HEK293T (cell line): ENCODE measurements at regions not wholly inside any gene's neighbourhood (a gene's known extent, or its start where the extent isn't known, plus 50 kb on each side); places are given as distances from the start of the nearest gene placed in this dataset.
"Not testable (repeated sequence)": the region's sequence is repeated elsewhere in the genome, so short reads cannot be mapped to it uniquely, and the experiment has no call there.

Experiments
- CTCF ChIA-PET: fragments of 350-600 bp; formaldehyde crosslinking; extraction: SDS; loops from one replicate; lab custom pipeline; 2021; ENCODE audit warnings: antibody characterized with exemption, inconsistent platforms; lab: Yijun Ruan, JAX
- POLR2A ChIA-PET: fragments of 350-600 bp; formaldehyde crosslinking; extraction: SDS; loops from one replicate; lab custom pipeline; 2020; ENCODE audit warnings: antibody characterized with exemption, inconsistent platforms; lab: Yijun Ruan, JAX
- DNase-seq: peaks from one replicate; pipeline ENCODE4 v3.0.0; 2012; ENCODE audit warnings: mixed read lengths; ENCODE audit errors: extremely low spot score
- ARNT ChIP-seq: fragments of 450-650 bp; IDR thresholded peaks from 2 replicates; pipeline ENCODE4 v1.6.1; 2017; ENCODE audit warnings: mild to moderate bottlenecking
- BHLHE40 ChIP-seq: fragments of 450-650 bp; IDR thresholded peaks from 2 replicates; pipeline ENCODE4 v1.6.1; 2016; ENCODE audit warnings: mild to moderate bottlenecking, moderate library complexity, borderline replicate concordance
- CTBP1 ChIP-seq: fragments of 450-650 bp; IDR thresholded peaks from 2 replicates; pipeline ENCODE4 v1.6.1; 2016; ENCODE audit warnings: borderline replicate concordance
- ELF4 ChIP-seq: fragments of 450-650 bp; IDR thresholded peaks from 2 replicates; pipeline ENCODE4 v1.6.1; 2017; ENCODE audit warnings: antibody characterized with exemption
- FOXA1 ChIP-seq: fragments of 450-650 bp; IDR thresholded peaks from 2 replicates; pipeline ENCODE4 v1.6.1; 2016; ENCODE audit warnings: mild to moderate bottlenecking
- FOXK2 ChIP-seq: fragments of 450-650 bp; IDR thresholded peaks from 2 replicates; pipeline ENCODE4 v1.6.1; 2016; ENCODE audit warnings: mild to moderate bottlenecking
- FOXM1 ChIP-seq: fragments of 450-650 bp; IDR thresholded peaks from 2 replicates; pipeline ENCODE4 v1.6.1; 2017; ENCODE audit warnings: mild to moderate bottlenecking, borderline replicate concordance
- HDGF ChIP-seq: fragments of 450-650 bp; IDR thresholded peaks from 2 replicates; pipeline ENCODE4 v1.6.1; 2017; ENCODE audit warnings: antibody characterized with exemption, borderline replicate concordance
- L3MBTL2 ChIP-seq: fragments of 450-650 bp; conservative IDR thresholded peaks from 2 replicates; pipeline ENCODE4 v1.6.1; 2016; ENCODE audit warnings: mild to moderate bottlenecking
- LEF1 ChIP-seq: fragments of 450-650 bp; IDR thresholded peaks from 2 replicates; pipeline ENCODE4 v1.6.1; 2017; ENCODE audit warnings: mild to moderate bottlenecking, borderline replicate concordance
- NFRKB ChIP-seq: fragments of 450-650 bp; IDR thresholded peaks from 2 replicates; pipeline ENCODE4 v1.6.1; 2016; ENCODE audit warnings: mild to moderate bottlenecking, moderate library complexity
- SP1 ChIP-seq: fragments of 450-650 bp; IDR thresholded peaks from 2 replicates; pipeline ENCODE4 v1.6.1; 2017
- SUZ12 ChIP-seq: fragments of 450-650 bp; IDR thresholded peaks from 2 replicates; pipeline ENCODE4 v1.6.1; 2016; ENCODE audit warnings: mild to moderate bottlenecking
- TARDBP ChIP-seq: fragments of 450-650 bp; IDR thresholded peaks from 2 replicates; pipeline ENCODE4 v1.6.1; 2016
- ZNF384 ChIP-seq: fragments of 450-650 bp; IDR thresholded peaks from 2 replicates; pipeline ENCODE4 v1.6.1; 2016
- TF ChIP-seq, protein P1 (sequence below): fragments of 450-650 bp; IDR thresholded peaks from 2 replicates; pipeline ENCODE4 v1.6.1; 2016

DNA sequence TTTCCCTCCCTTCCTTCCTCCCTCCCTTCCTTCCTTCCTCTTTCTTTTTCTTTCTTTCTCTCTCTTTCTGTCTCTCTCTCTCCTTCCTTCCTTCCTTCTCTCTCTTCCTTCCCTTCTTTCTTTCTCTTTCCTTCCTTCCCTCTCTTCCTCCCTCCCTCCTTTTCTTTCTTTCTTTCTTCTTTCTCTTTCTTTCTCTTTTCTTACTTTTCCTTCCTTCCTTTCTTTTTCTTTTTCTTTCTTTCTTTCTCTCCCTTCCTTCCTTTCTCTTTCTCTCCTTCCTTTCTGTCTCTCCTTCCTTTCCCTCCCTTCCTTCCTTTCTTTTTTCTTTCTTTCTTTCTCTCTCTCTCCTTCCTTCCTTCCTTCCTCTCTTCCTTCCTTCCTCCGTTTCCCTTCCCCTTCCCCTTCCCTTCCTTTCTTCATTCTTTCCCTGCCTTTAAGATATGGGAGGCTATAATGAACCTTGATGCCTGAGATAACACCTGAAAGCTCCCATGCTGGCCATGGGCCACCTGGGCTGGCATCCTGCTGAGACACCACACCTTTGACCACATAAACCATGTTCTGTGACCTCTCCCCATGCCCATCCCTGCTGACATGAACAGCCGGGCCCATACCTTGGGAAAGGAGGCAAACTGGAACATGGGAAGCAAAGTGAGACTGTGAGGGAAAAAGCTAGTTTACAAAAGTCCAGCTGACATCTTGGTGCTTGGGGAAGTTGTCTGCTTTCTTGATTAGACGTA, 197.8 kb upstream of the ZNF618 start:
- ChIA-PET CTCF (no interaction called here), POLR2A (interaction anchor here (0.9 kb wide), 1 partner anchor 403 kb away, joined by 4 read pairs; the partner anchor contains the start of genes CDC26 and PRPF4)
- no peak for DNase-seq
- TF ChIP-seq FOXM1 = no peak
- no peak for TF ChIP-seq BHLHE40
- no peak for TF ChIP-seq ARNT
- TF ChIP-seq FOXK2 = no peak
- TF ChIP-seq CTBP1 = no peak
- no peak for TF ChIP-seq SUZ12
- TF ChIP-seq, protein P1, sequence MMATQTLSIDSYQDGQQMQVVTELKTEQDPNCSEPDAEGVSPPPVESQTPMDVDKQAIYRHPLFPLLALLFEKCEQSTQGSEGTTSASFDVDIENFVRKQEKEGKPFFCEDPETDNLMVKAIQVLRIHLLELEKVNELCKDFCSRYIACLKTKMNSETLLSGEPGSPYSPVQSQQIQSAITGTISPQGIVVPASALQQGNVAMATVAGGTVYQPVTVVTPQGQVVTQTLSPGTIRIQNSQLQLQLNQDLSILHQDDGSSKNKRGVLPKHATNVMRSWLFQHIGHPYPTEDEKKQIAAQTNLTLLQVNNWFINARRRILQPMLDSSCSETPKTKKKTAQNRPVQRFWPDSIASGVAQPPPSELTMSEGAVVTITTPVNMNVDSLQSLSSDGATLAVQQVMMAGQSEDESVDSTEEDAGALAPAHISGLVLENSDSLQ = no peak
- no peak for TF ChIP-seq HDGF
- TF ChIP-seq FOXA1 = no peak
- no peak for TF ChIP-seq LEF1
- no peak for TF ChIP-seq SP1
- TF ChIP-seq ELF4 = no peak
- TF ChIP-seq ZNF384 = no peak

GRCh38 chr9:113678859-113679256, 197.3 kb upstream of the ZNF618 start:
- DNase-seq = no peak
- POLR2A ChIA-PET = interaction anchor here (0.9 kb wide), 1 partner anchor 404 kb away, joined by 4 read pairs; the partner anchor contains the start of genes CDC26 and PRPF4
- TF ChIP-seq ARNT (no peak), LEF1 (no peak), TARDBP (no peak), FOXM1 (no peak), CTBP1 (no peak), ZNF384 (no peak), HDGF (no peak), SP1 (no peak), NFRKB (no peak), L3MBTL2 (no peak), FOXK2 (no peak), ELF4 (no peak), BHLHE40 (no peak)
- TF ChIP-seq, protein P1 = no peak
- CTCF ChIA-PET = no interaction called here

GRCh38 chr9:113682297-113682771, 193.8 kb upstream of the ZNF618 start:
- TF ChIP-seq FOXK2 (no peak), L3MBTL2 (no peak), NFRKB (no peak), LEF1 (no peak)
- TF ChIP-seq, protein P1 = peak; percentile 73; the same call in 1 of the 2 replicates
- POLR2A ChIA-PET = no interaction called here
- CTCF ChIA-PET = interaction anchor here (0.7 kb wide), 1 partner anchor 70 kb away, joined by 3 read pairs; no protein-coding TSS in a partner anchor
- peak; percentile 78 for DNase-seq

- POLR2A ChIA-PET, CTCF ChIA-PET, DNase-seq: not testable (repeated sequence)
These were observed 190.5 kb upstream of the ZNF618 start for GRCh38 chr9:113685636-113686035.

GRCh38 chr9:113687107-113687679, 188.9 kb upstream of the ZNF618 start:
- TF ChIP-seq ARNT = no peak
- TF ChIP-seq ZNF384 = no peak
- no peak for TF ChIP-seq SUZ12
- TF ChIP-seq FOXA1 = no peak
- no peak for TF ChIP-seq BHLHE40
- TF ChIP-seq FOXK2 = no peak
- no peak for TF ChIP-seq NFRKB
- TF ChIP-seq HDGF = no peak
- TF ChIP-seq CTBP1 = no peak
- no peak for TF ChIP-seq SP1
- TF ChIP-seq FOXM1 = no peak
- no peak for TF ChIP-seq TARDBP
- no peak for TF ChIP-seq ELF4
- TF ChIP-seq L3MBTL2 = no peak
- no peak for TF ChIP-seq LEF1
- TF ChIP-seq, protein P1 = no peak
- DNase-seq = no peak
- POLR2A ChIA-PET = no interaction called here
- CTCF ChIA-PET = no interaction called here
